ENCODE measurements at regions not wholly inside any gene's neighbourhood (a gene's known extent, or its start where the extent isn't known, plus 50 kb on each side); places are given as distances from the start of the nearest gene placed in this dataset.

- Mint-ChIP-seq H3K4me1 (peaks cover 6% of the 10 kb centered on the region), H3K27me3 (ENCODE audit: low read depth) (peaks cover 26% of the 10 kb centered on the region), H3K36me3 (no peaks in the 10 kb centered on the region), H3K9me3 (peaks cover 38% of the 10 kb centered on the region), H3K27ac (no peak overlapping the region), H3K4me3 (no peak overlapping the region)
- TF ChIP-seq, protein P1, sequence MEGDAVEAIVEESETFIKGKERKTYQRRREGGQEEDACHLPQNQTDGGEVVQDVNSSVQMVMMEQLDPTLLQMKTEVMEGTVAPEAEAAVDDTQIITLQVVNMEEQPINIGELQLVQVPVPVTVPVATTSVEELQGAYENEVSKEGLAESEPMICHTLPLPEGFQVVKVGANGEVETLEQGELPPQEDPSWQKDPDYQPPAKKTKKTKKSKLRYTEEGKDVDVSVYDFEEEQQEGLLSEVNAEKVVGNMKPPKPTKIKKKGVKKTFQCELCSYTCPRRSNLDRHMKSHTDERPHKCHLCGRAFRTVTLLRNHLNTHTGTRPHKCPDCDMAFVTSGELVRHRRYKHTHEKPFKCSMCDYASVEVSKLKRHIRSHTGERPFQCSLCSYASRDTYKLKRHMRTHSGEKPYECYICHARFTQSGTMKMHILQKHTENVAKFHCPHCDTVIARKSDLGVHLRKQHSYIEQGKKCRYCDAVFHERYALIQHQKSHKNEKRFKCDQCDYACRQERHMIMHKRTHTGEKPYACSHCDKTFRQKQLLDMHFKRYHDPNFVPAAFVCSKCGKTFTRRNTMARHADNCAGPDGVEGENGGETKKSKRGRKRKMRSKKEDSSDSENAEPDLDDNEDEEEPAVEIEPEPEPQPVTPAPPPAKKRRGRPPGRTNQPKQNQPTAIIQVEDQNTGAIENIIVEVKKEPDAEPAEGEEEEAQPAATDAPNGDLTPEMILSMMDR (IDR thresholded peaks at IDR 0.05; ENCODE audit: unreplicated experiment), result no peak
- DNase-seq (ENCODE audit: low spot score in 2 of 2, unreplicated experiment in 2 of 2), result no peak
Observed at GRCh38 chr22:44419429-44419828, 78.6 kb downstream of the RTL6 start.

DNA sequence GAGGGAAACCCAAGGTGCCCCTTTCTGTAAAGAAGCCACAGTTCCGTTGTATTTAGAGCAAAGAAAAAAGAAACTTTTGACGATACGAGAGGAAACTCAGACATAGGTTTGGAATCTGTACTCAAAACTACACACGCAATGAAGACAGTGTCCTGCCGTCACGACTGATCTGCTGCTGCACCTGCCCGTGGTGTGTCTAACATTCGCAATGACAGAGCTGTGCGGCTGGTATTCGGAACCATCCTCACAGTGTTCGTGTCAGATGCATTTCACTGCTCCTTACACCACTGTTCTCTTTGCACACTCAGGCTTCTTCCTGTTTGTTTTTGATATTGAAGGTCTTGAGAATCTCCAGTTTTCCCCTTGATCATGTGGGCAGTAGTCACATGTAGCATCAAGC, 84.8 kb downstream of the RTL6 start:
- Mint-ChIP-seq H3K27me3 (ENCODE audit: low read depth) (peaks cover 21% of the 10 kb centered on the region), H3K9me3 (peaks cover 14% of the 10 kb centered on the region), H3K27ac (no peak overlapping the region), H3K4me1 (peaks cover 15% of the 10 kb centered on the region), H3K4me3 (no peak overlapping the region), H3K36me3 (no peaks in the 10 kb centered on the region)
- no peak for DNase-seq (ENCODE audit: low spot score in 2 of 2, unreplicated experiment in 2 of 2)
- TF ChIP-seq, protein P1 (IDR thresholded peaks at IDR 0.05; ENCODE audit: unreplicated experiment), result no peak

DNA sequence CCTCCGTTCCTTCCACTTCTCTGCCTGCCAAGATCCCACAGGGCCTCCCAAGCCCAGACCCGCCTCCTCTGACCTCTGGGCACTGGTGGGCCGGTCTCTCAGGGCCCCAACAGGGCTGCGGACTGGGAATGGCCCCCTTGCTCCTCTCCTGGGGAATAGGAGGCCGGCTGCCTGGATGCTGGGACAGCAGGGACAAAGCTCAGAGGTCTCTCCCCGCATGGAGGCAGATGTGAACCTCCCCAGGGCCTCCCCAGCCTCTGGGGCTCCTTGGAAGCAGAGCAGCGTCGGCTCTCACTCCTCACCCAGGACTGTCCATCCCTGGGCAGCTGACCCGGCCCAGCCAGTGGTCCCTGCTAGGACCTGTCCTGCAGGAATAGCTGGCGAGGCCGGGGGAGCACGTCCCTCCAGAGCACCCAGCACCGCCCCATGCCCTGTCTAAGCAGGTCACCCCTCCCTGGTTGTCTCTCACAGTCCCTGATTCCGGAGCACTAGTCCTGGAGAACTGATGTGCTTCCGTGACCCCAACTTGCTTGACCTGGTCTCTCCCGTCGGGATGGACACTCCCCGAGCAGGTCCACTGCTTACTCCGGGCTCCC, 85.8 kb downstream of the RTL6 start:
- Mint-ChIP-seq H3K4me3 (no peak overlapping the region), H3K9me3 (peaks cover 14% of the 10 kb centered on the region)
- no peak for DNase-seq (ENCODE audit: low spot score in 2 of 2, unreplicated experiment in 2 of 2)

DNA sequence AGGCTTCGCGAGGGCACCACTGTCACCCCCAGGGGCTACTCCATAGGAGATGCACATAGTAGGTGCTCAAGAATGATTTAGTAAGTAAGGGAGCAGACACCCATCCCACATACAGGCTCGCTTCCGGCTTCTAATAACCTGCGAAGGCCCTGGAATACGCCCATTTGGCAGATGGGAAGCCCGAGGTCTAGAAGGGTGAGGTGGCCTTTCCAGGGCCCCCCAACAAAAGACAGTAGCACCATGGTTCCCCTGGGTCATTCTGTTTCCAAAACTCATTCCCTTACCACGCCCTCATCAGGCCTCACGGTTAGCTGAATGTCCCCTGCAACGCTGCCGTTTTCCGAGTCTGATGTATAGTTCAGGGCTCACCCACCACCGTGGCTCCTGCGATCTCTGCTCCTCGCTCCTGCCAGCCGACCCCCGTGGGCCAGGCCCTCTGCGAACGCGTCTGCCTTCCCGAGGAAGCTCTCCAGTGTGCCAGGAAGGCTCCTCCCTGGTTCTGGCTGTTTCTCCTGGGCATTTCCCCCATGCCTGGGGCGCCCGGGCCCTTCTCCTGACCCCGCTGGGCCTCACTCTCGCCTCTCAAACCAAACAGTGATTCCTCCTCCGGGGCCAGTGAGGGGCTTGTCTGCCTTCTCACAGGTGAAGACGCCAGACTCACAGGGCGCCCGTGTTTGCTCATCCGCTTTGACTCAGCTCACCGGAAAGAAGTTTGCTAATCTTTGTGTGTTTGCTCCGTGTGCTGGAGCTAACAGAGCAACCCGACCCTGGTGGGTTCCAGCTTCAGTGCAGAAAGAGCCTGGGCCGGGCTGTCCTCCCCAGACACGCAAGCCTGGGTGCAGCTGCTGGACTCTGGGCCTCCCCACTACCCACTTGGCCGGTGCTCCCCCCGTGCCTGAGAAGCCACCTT, 86.6 kb downstream of the RTL6 start:
- Mint-ChIP-seq H3K9me3 (peaks cover 12% of the 10 kb centered on the region), H3K36me3 (no peaks in the 10 kb centered on the region), H3K4me3 (no peak overlapping the region), H3K27ac (peak overlapping the region; percentile 30), H3K27me3 (ENCODE audit: low read depth) (peaks cover 12% of the 10 kb centered on the region), H3K4me1 (peaks cover 19% of the 10 kb centered on the region)
- no peak for DNase-seq (ENCODE audit: low spot score in 2 of 2, unreplicated experiment in 2 of 2)
- TF ChIP-seq, protein P1 (IDR thresholded peaks at IDR 0.05; ENCODE audit: unreplicated experiment), result no peak

More for the DNA sequence above, 85.8 kb downstream of the RTL6 start:
- Mint-ChIP-seq H3K36me3 (no peaks in the 10 kb centered on the region), H3K27ac (peak overlapping the region; percentile 30), H3K27me3 (ENCODE audit: low read depth) (peaks cover 15% of the 10 kb centered on the region), H3K4me1 (peaks cover 15% of the 10 kb centered on the region)
- TF ChIP-seq, protein P1 (IDR thresholded peaks at IDR 0.05; ENCODE audit: unreplicated experiment), result no peak

DNA sequence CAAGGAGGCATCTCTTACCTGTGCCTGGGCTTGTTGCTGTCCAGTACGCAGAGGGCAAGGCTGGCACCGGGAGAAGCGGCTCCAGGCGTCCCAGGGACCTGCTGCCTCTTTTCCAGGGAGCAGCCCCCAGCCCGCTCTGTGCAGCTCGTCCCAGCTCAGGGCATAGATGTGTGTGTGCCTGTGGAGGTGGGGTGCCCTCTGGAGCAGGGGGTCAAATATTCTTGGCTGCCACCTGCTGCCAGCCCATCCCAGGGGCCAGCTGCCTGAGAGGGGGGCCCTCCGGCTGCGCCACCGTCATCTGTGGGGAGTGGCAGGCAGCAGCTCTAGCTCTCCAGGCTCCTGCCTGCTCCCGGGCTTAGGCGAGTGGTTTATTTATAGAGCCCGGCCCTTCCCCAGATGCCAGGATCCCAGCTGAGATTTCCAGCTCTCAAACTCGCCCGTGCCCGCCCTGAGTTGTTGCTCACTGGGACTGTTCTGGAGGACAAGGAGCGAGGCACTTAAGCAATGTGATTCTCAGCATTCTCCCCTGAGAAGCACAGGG, 87.5 kb downstream of the RTL6 start:
- Mint-ChIP-seq H3K36me3 (no peaks in the 10 kb centered on the region), H3K4me1 (peaks cover 21% of the 10 kb centered on the region), H3K27ac (no peak overlapping the region), H3K27me3 (ENCODE audit: low read depth) (peaks cover 9% of the 10 kb centered on the region), H3K4me3 (no peak overlapping the region), H3K9me3 (peaks cover 2% of the 10 kb centered on the region)
- no peak for DNase-seq (ENCODE audit: low spot score in 2 of 2, unreplicated experiment in 2 of 2)
- TF ChIP-seq, protein P1 (IDR thresholded peaks at IDR 0.05; ENCODE audit: unreplicated experiment), result no peak

Data from mesothelial cell of epicardium (in vitro differentiated cells).